Cardiac muscle cell (in vitro differentiated cells and primary cell): ENCODE measurements at regions not wholly inside any gene's neighbourhood (a gene's known extent, or its start where the extent isn't known, plus 50 kb on each side); places are given as distances from the start of the nearest gene placed in this dataset.

Source experiments
- DNase-seq, 2 donors: peaks; one replicate each; pipeline versions ENCODE4 v3.0.0 to v3.0.0-alpha.2; 2010 to 2017; ENCODE audit warnings: low read depth in 1 of 2, low spot score in 1 of 2
- H3K27ac ChIP-seq: fragments of 200-600 bp; sonication (generic); 2 replicates; pipeline ENCODE4 v1.5.1; 2016
- H3K27me3 ChIP-seq: fragments of 200-600 bp; sonication (generic); 2 replicates; pipeline ENCODE4 v1.6.0; 2016; ENCODE audit warnings: control low read depth
- H3K36me3 ChIP-seq: fragments of 200-600 bp; sonication (generic); 2 replicates; pipeline ENCODE4 v1.5.1; 2016; ENCODE audit warnings: control low read depth
- H3K4me1 ChIP-seq: fragments of 200-600 bp; sonication (generic); 2 replicates; pipeline ENCODE4 v1.8.1; 2017; ENCODE audit warnings: low read depth, mild to moderate bottlenecking, mixed run types
- H3K4me3 ChIP-seq: fragments of 200-600 bp; sonication (generic); 2 replicates; pipeline ENCODE4 v1.5.1; 2016; ENCODE audit warnings: mild to moderate bottlenecking
- H3K9me3 ChIP-seq: fragments of 200-600 bp; sonication (generic); 2 replicates; pipeline ENCODE4 v1.5.1; 2017; ENCODE audit warnings: low read depth, mild to moderate bottlenecking, control low read depth
- CTCF ChIP-seq: IDR thresholded peaks from 2 replicates; pipeline ENCODE4 v1.5.1; 2012; ENCODE audit warnings: low read depth, mild to moderate bottlenecking, low read length

DNA sequence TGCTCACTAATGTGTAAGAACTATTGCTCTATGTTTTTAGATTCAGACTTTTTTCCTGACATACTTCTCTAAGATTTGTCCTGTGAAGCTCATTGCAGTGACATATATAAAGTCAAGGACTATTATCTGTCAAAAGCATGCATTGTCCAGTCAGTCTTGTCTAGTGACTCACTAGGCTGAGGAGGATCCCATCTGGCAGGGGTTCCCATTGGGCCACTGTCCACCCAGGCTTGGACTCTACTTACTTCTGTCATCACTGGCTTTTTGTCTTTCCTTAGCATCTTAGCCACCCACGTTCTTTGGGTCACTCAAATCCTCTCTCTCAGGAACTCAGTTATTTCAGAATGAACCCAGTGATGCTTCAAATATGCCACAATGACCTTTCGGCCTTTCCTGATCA lies 132.6 kb upstream of the NABP1 start:
- no peak for DNase-seq
- Histone ChIP-seq H3K27me3 (no peaks in the 10 kb centered on the region), H3K27ac (no peak overlapping the region), H3K4me1 (peaks cover 5% of the 10 kb centered on the region), H3K9me3 (no peaks in the 10 kb centered on the region), H3K36me3 (no peaks in the 10 kb centered on the region), H3K4me3 (no peak overlapping the region)
- no peak for TF ChIP-seq CTCF

DNA sequence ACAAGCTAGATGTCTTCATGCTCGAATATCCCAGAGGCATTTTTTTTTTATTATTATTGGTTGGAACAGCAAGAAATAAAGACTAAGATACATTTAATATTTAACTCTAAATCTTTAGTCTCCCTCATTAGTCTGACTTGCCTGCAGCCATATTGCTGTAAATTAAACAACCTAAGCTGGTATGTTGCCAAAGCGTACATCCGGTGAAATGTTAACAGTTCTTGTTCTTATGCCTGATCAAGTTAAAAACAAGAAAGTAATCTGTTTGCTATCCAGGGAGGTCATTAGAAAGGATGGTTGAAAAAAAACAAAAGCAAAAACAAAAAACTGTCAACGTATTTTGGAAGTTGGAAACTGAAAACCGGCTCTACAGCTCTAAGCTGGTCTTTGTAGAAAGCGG lies 125.9 kb upstream of the NABP1 start:
- no peaks in the 10 kb centered on the region for H3K27me3 ChIP-seq
- no peak for TF ChIP-seq CTCF
- H3K27ac ChIP-seq, result no peak overlapping the region

DNA sequence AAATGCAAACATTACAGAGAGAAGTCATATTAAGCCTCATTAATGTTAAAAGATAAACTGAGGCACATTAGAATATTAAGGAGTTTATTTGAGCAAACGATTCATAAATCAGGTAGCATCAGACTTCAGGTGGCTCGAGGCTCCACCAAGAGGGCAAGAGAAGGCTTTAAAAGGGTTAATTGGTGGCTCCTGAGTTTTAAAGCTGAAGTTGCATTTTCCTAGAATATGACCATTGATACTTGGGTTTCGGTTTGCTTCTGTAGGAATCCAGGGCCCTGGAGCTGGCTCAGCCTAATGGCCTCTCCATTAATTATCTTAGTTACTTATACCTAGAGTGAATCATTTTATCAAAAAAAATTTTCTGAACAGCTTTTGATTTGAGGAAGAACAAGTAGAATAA lies 123.7 kb upstream of the NABP1 start:
- H3K27me3 ChIP-seq, result no peaks in the 10 kb centered on the region
- H3K9me3 ChIP-seq, result no peaks in the 10 kb centered on the region
- H3K4me1 ChIP-seq, result no peaks in the 10 kb centered on the region
- H3K36me3 ChIP-seq, result no peaks in the 10 kb centered on the region
- H3K27ac ChIP-seq, result no peak overlapping the region
- TF ChIP-seq CTCF, result no peak
- DNase-seq, result no peak
- no peak overlapping the region for H3K4me3 ChIP-seq

More for the DNA sequence above, 125.9 kb upstream of the NABP1 start:
- Histone ChIP-seq H3K4me3 (no peak overlapping the region), H3K4me1 (peaks cover 5% of the 10 kb centered on the region), H3K36me3 (no peaks in the 10 kb centered on the region), H3K9me3 (no peaks in the 10 kb centered on the region)
- peak in 1 of 2 donors; percentile 32 for DNase-seq

DNA sequence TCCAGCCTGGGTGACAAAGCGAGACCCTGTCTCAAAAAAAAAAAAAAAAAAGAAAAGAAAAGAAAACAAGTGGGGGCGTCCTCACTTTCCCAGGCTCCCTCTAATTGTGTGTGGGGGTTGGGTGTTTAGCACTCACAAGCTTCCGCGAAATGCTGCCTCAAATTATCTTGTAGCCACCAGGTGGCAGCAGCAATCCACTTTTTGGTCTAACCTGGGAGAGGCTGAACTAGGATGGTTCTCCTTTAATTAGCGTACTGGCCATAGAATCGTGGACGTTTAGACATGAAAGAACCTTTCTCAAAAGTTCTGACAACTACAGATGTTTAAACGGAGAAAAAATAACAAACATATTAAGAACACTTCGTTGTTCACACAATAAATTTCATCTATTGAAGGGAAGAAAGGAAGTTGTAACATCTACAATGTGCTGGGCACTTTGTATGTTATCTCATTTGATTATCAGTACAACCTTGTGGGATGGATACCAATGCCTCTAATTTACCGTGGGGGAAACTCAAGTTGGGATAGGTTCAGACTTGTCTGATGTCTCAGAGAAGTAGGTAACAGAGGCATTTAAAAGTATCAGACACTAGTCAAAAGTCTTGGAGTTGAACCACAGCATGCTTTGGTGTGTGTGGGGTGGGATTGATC lies 122.7 kb upstream of the NABP1 start:
- peak; percentile 69 for TF ChIP-seq CTCF
- H3K27me3 ChIP-seq, result no peaks in the 10 kb centered on the region
- DNase-seq, result peak; percentile 85 to 88
- no peak overlapping the region for H3K4me3 ChIP-seq
- no peaks in the 10 kb centered on the region for H3K4me1 ChIP-seq
- H3K27ac ChIP-seq, result no peak overlapping the region
- no peaks in the 10 kb centered on the region for H3K36me3 ChIP-seq
- H3K9me3 ChIP-seq, result no peaks in the 10 kb centered on the region

DNA sequence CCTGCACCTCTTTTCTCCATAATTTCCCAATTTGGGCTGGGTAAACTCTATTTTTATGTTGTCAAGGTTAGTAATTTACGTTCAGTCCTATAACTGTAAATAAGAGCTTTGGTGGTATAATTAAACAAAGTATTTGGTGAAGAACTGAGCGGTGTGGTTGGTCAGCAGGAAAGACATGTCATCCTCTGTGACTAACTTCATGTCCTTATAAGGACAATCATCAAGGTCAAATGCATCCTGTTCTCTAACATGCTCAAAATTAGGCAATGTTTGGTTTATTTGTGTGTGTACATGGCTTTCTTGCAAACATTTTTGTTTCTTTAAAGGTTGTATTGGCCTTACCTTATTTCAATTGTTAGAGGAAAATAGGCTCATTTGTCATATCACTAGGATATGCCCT lies 121.5 kb upstream of the NABP1 start:
- no peaks in the 10 kb centered on the region for H3K4me1 ChIP-seq
- no peak overlapping the region for H3K27ac ChIP-seq
- H3K36me3 ChIP-seq, result no peaks in the 10 kb centered on the region
- peak in 1 of 2 donors; percentile 7 for DNase-seq
- H3K9me3 ChIP-seq, result no peaks in the 10 kb centered on the region
- H3K27me3 ChIP-seq, result no peaks in the 10 kb centered on the region
- TF ChIP-seq CTCF, result no peak
- H3K4me3 ChIP-seq, result no peak overlapping the region

DNA sequence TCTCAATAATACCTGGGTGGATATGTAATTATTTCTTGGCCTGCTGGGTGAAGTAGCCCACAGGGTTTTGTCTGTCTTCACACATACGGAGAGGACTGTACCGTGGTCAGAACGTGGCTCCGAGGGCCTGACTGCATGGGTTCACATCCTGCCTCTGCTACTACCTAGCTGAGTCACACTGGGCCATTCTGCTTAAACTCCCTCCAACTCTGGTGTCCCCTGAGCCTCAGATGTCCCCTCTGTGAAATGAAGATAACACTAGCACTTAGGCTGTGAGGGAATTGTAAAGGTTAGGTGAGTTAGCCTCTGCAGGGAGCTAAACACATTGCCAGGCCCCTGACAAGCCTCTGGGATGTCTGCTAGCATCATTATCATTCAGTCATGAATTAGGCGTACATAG lies 120.1 kb upstream of the NABP1 start:
- no peak overlapping the region for H3K27ac ChIP-seq
- no peaks in the 10 kb centered on the region for H3K36me3 ChIP-seq
- no peak for DNase-seq
- no peak for TF ChIP-seq CTCF
- no peaks in the 10 kb centered on the region for H3K9me3 ChIP-seq
- H3K27me3 ChIP-seq, result no peaks in the 10 kb centered on the region
- H3K4me3 ChIP-seq, result no peak overlapping the region
- no peaks in the 10 kb centered on the region for H3K4me1 ChIP-seq
